ENCODE measurements at regions not wholly inside any gene's neighbourhood (a gene's known extent, or its start where the extent isn't known, plus 50 kb on each side); places are given as distances from the start of the nearest gene placed in this dataset.

DNA sequence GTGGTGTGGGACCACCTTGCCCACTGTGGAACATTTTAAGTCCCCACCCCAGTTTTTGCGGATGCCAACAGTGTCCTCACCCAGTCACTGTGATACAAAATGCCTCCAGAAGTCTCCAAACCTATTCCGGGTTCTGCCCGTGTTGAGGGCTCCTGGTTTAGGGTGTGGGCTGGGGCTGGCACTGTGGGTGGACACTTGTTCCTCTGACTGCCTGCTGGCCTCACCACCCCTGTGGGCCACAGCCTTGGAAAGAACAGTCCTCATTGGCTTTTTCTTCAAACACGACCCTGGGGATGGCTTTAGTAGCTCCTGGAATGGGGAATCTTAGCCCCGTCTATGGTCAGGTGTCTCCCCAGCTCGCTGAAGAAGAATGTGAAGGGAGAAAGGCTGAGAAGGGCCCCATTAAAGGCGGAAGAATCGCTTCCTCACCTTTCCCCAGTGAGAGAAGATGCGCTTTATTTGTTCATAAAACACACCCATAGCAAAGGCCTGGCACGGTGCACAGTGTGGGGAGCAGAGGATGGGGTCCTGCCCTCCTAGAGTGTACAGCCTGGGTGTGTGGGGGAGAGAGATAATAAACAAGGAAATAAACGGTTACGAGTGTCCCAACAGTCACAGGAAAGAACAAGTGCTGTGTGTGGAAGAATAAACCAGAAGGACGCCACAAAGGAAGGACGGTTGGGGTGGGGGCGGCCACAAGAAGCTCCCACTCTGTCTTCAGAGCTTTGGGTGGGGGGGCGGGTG, 56.3 kb upstream of the SLC22A11 start:
- TF ChIP-seq POLR2AphosphoS5 (IDR thresholded peaks at IDR 0.05; ENCODE audit: borderline replicate concordance, low read depth, low read length) (no peak), EZH2 (IDR thresholded peaks at IDR 0.05) (no peak), FOXP2 (optimal IDR thresholded peaks at IDR 0.05; ENCODE audit: control extremely low read depth, extremely low read length, insufficient read depth) (no peak)

Data from SK-N-MC (cell line).